HG03520 (cell line): ENCODE measurements at regions not wholly inside any gene's neighbourhood (a gene's known extent, or its start where the extent isn't known, plus 50 kb on each side); places are given as distances from the start of the nearest gene placed in this dataset.

ENCODE experiments used
- ATAC-seq: cut with Tn5 transposase; IDR thresholded peaks from one replicate; pipeline ENCODE4 v1.9.1; 2021; ENCODE audit warnings: mild to moderate bottlenecking, moderate library complexity; ENCODE audit not compliant: unreplicated experiment

DNA sequence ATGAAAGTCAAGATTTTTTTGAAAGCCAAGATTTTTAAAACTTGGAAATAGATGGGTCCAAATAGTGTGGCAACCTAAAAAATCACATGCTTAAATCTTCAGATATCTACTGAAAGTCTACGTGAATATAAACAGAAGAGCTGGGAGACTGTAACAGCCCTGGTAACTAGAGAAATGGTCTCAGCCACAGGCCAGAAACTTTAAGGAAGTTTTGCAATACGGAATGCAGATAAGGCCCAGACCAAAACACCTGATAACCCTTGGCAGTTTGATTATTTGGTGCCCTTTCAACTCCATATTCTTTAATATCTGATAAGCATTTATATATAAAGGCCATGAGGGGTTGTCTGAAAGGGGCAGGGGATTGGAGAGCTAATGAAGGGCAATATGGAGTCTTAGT lies 537.3 kb upstream of the TGFBR2 start:
- ATAC-seq: no peak

DNA sequence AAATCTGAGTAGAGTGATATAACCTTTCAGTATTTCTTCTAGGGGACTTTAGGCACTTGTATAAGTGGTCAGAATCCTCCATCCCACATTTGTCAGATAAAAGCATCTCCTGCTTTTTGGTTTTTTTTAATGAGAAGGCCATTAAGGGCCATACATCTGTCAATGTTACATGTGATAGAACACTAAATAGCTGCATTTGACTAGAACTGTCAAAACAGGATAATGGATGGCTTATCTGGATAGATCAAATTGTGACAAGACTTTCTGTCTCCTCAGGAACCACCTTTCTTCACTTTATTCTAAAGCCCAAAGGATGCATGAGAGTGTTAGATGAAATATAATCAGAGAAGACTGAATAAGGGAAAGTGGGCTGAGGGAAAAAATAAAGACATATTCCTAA lies 533.4 kb upstream of the TGFBR2 start:
- ATAC-seq: no peak

DNA sequence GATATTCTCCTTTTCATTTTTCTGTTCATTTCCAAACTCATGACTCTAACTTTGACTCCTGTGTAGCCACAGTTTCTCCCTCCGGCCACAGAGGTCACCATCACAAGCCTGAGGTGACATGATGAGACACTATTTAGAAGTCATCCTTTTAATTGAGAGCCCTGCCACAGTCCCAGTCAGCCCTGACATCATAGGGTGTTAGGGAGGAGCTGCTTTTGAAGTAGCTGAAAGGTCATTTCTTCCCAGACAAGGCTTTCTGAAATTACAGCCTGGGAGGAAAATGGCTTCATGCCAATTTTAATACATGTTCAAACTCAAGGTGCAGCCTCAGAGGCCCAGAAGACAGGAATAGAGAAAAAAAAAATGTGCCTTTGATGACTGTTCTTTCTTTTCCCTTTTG lies 532.8 kb upstream of the TGFBR2 start:
- ATAC-seq: no peak

DNA sequence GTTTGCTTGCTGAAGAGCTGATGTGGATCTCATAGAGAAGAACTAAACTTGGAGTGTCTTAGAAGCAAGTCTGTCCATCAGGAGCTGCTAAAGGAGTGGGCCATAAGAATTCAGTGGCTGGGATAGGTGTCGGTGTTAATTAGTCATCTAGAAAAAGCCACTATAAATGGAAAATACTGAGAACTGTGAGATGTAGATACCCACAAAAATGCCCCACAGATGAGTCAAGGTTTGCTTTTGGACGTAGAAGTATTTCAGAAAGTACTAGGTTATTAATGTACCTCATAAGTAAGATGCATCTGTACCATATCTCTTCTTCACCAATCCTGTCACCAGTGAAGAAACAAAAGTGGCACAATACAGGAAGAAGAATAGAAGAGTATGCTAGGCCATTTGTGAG lies 530.9 kb upstream of the TGFBR2 start:
- no peak for ATAC-seq

DNA sequence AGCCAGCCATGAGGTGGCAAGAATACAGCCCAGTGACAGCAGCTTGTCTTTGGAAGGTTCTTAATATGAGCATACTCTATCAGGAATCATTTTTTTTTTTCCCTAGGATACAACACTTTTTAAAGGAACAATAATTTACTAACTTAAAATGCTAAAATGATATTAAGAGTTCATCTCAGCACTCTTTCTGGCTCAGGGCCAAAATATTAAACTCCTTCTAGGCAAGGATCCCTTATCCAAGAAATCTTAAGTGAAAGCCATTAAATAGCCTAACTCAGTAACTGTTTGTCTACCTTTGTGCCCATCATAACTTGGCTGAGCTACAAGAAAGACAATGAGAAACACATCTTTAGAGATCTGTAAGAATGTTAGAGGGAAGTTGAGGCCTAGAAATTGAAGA lies 529.5 kb upstream of the TGFBR2 start:
- ATAC-seq: no peak

DNA sequence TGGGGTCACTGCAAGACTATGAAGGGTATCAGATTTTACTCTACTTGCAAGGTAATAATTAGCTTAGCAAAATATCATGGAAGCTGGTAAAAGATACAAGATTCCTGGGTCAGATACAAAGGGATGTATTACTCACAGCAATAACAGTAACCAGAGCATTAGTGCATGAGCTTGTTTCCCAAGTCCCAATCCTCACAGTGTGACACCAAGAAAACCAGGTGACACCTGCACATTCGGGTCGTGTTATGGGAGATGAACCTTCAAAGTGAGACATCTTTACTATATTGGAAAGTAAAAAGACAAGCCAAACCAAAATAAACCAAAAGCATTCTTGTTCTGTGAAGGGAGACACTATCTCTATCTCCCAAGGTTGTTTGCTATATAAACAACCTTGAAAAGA lies 528.7 kb upstream of the TGFBR2 start:
- ATAC-seq: no peak

DNA sequence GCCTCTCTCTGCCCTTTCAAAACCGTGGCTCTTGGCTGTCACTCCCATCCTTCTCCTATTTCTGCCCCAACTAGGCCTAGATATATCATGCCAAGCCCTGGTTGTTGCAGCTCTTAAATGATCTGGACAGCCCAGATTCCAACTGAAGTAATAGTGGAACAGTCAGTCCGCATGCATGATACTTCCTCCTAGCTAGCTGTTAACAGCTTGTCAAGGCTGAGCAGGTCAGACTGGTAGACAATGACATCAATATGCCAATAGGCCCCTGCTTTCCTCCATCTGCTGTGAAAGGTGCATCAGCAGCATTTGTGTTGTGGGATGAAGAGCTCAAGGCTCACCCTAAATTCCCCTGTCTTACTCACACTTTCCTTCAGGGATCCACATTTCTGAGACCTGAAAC lies 527.7 kb upstream of the TGFBR2 start:
- no peak for ATAC-seq

DNA sequence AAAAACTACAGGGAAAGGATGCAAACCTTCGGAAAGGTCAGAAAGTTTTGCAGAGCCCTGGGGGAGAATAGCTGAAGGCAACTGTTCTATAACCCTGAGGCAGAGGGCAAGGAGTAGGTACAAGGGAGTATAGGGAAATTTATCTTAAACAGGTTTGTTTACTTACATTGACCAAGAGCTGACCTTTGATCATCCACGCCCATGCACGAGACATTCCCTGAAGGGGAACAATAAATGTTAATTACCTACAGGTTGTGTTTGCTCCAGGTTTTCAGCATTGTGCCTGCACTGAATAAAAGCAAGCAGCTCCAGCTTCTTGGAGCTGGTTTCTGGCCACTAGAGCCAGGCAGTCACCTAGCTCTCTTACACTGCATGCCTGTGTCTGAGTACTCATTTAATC lies 524.5 kb upstream of the TGFBR2 start:
- ATAC-seq: no peak

DNA sequence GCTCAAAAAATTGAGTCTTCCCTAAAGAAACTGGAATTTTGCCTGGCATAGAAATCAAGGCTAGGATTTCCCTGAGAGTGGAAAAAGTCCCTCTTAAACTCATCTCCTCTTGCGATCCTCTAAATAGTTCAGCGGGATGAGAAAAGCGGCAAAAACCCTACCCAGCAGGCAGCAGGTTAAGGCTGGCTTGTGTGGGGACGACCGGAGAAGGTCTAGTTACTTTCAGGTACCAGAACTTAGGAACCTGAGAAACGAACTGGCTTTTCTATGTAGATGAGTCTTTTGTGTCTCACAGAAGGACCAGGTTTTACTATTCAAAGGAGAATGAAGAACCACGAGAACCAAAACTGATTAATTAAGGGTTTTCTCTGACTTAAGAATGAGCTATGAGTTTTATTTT lies 523.7 kb upstream of the TGFBR2 start:
- no peak for ATAC-seq

DNA sequence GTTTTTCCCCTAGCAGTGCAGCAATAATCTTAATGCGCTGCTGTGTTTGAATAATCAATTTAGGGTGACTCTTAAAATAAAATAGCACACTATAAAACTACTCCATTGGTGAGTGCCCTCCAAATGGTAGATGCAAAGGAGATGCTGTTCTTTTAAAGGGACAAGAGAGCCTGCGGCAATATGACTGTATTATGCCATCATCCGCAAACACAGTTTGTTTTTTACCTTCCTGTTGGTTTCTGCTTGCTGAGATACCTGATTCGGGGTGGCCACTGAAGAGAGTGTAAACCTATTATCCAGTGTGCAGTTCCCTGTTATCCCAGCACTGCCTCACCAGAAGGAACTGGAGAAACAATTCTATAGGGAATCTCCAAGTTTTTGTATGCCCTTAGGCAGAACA lies 523.1 kb upstream of the TGFBR2 start:
- ATAC-seq: no peak

DNA sequence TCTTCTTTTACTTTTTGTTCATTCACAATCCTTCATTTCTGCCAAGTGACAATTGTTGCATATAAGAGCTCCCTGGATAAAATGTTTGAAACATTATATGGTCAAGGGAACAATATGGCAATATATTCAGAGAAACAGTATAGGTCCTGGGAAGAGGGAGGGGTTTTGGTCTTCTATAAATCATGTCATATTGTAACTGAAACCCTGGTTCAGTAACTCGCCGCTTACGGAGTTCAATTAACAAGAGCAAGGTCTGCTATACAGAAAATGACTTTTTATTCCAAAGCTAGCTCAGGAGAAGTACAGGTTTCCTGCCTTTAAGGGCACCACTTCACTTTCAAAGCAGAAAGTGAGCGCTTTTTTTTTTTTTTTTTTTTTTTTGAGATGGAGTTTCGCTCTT lies 522.1 kb upstream of the TGFBR2 start:
- ATAC-seq: no peak

DNA sequence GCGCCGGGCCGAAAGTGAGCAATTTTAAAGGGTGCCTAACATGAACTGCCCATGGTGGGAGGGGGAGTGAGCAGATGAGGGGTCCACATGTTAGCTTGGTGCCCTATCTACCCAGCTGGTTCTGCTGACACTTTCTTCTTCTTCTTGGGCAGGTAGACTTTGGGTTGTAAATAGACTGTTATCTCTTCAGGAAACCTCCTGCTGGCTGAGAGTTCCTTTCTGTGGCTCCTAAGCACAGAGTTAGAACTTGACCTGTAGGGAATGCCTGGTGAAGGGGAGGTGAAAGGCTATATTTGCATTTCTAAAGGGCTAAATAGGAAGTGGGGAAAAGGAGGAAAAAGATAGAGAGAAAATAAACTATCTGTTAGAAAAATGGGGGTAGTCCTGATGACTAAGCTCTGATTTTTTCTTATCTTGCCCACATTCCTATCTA lies 521.4 kb upstream of the TGFBR2 start:
- ATAC-seq: no peak

DNA sequence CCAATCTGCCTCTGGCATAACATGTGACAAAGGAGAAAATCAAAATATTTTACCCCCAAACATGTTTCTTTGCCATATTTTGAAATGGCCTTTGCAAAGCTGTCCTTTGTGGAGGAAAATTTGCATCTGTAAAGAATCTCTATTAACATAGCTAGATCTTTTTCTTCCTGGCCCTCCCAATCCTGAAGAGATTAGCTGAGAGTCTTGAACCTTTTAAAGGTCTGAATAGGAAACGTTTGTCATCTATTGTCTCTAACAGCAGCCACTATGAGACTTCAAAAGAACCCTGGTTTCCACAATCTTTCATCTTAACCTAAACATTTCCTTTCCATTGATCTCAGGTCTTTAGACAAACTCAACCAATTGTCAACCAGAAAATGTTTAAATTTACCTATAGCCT lies 520.9 kb upstream of the TGFBR2 start:
- no peak for ATAC-seq

DNA sequence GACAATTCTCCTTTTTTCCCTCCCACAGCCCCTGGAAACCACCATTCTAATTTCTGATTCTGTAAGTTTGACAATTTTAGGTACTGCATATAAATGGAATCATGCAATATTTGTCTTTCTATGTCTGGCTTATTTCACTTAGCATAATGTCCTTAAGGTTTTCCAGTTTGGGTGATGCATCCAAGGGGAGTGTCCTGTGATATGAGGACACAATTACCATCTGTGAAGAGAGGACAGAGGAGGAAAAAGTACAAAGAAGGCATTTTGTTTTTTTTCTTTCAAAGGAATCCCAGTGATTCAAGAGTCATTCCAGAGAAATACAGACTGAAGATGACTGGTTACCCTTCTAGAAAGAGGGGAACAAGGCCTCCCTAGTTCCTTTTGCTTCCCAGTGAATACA lies 514.7 kb upstream of the TGFBR2 start:
- ATAC-seq: no peak

DNA sequence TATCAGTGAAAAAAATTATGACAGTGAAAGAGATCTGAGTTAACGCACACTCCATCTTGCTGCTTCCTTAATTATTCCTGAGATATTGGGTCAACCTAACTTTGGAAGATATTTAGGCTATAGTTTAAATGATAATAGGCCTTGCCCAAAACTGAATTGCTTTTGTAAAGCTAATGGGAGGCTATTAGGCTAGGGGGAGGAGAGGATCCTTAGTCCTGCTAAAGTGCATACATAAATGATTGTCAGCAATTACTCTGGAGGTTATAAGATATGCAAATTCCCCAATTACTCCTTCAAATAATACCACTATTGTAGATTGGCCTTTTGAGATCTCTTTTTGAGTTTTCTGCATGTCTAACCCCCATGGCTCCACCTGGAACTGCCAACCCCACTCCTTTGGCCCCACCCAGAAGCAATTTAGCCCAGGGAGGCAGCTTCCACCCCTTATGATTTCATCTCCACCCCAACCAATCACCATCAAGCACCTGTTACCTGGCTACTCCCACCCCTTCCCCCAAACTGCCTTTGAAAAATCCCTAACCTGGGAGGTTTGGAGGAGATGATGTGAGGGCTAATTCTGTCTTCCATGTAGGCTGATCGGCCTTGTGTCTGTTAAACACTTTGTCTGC lies 509.3 kb upstream of the TGFBR2 start:
- ATAC-seq: no peak

DNA sequence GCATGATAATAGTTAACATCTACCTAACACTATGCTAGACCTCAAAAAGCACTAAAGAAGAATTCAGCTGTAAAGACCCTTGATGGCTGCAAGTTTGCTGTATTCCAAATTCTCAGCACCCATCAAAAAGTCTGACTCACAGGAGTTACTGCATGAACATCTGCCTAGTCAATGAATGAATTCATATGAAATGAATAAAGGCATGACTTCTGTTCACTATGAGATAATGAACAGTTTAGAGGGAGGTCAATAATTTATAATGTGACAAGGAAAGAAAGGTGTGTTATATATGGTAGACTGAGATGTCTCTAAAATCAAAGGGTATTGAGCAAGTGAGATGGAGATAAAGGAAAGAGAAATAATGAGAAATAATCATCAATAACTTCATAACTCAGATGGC lies 508.2 kb upstream of the TGFBR2 start:
- ATAC-seq: no peak

DNA sequence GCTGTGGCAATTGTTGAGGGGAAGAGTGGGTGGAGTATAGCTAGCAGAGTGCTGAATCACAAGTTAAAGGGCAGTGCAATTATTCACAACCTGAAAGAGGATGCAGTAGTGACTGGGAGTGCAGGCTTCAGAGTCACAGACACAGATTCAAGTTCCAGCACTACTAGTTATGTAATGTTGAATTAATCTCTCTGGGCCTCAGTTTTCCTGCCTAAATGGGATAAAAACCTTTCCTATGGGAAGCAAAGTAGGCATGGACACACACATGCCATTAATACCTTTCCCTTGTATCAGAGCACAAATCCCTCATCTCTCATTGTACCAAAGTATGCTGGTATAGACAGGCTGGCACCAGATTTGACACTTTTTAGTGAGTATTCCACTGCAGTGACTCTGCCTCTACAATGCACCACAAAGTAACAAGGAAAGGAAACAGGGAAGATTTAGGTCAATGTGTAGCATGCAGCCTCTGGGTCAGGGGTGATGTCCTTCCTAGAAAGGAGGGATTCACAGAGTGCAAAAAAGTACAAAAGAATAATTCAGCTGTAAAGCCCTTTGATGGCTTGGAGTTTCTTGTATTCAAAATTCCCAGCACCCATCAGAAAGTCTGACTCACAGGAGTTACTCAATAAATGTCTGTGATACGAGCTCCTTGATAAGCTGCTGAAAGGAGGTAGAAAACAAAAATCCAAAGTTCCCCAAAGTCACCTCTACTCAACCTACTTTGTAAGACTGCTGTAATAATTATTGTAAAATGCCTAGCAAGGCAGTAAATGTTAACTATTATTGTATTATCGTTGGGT lies 507.5 kb upstream of the TGFBR2 start:
- no peak for ATAC-seq

DNA sequence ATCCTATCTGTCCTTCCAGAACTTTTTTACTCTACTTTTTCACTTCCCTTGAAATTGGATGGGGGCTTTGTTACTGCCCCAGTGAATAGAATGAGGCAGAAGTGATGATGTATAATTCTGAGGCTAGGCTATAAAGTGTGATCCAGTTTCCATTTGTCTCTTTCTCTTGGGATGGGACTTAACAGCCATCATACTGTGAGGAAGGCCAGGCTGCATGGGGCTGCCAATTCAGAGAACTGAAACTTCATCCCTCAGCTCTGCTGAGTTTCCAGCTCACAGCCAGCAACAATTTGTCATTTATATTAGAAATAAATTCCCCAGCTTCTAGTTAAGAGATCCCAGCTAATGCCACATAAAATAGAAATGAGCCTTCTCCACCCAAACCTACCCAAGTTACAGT lies 504.0 kb upstream of the TGFBR2 start:
- no peak for ATAC-seq

DNA sequence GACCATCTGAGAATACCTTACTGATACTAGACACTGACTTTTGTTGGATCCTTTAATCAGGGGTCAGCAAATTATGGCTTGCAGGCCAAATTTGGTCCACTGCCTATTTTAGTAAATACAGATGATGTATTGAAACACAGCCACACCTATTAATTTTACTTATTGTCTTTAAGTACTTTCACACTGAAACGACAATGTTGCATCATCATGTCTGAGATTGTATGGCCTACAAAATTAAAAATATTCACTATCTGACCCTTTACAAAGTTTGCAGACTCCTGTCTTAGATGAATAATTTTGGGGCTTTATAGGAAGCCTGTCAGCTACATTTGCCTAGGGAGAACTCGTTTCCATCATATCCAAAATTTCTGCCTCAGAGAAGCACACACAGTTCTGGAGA lies 503.2 kb upstream of the TGFBR2 start:
- no peak for ATAC-seq

DNA sequence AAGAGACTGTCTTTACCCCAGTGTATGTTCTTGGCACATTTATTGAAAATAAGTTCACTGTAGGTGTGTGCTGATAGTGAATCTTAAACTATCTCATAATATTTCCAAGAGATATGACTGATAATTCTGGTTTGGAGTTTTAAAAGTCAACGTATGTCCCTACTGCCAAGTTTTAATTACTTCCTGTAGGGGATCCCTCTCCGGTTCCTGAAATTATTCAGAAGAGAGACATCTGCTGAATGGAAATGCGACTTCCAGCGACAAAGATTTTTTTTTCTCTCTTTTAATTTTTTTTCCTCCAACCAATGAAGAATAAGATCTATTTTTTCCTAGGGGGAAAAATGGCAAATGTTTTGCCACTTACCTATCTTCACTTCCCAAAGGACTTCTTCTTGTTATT lies 498.9 kb upstream of the TGFBR2 start:
- no peak for ATAC-seq

DNA sequence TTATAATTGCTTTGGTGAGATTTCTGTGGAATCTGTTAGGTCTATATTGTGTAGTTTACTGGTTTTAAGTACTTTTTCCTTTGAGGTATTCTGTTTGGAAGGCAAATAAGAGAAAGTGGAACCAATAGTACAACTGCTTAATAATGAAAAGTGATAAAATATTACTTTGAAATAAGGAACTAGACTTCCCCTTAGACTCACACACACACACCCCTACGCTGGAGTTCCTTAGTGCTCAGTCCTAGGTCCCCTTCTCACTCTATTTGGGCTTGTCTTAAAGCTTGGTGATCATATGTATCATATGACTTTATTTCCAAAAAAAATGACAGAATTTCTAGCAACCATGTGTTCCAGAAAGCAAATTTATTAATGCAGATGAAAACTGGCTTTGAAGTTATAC lies 494.0 kb upstream of the TGFBR2 start:
- ATAC-seq: no peak

DNA sequence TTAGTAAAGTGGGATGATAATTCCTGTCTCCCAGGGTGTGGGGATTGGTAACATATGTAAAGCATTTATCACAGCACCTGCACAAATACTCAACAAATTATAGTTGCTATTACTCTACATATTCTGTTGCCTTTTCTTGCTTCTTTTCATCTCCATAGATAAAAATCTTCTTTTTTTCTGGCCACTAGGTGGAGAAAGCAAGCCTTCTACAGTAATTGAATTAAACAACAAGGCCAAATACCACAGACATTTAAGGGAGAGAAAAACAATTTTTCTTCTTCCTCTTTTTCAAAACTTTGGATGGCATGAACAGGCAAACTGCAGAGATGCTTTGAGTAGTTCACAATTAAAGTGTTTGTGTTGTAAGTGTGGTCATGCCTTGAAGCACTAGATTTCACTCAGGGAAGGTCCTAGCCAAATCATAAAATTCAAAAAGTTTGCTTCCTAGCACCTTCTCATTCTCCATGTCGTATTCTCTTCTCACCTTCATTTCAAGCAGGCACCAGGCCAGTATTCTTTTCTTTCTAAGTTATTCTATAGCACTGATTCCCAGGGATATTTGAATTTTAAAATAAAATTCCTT lies 493.4 kb upstream of the TGFBR2 start:
- no peak for ATAC-seq
